PC-3 (cell line): ENCODE measurements at regions not wholly inside any gene's neighbourhood (a gene's known extent, or its start where the extent isn't known, plus 50 kb on each side); places are given as distances from the start of the nearest gene placed in this dataset.

Source experiments
- CTCF ChIP-seq: fragments of 300-600 bp; sonication (generic); conservative IDR thresholded peaks from 2 replicates; pipeline ENCODE4 v1.5.1; 2017; ENCODE audit warnings: antibody characterized with exemption, low read depth, mild to moderate bottlenecking, low read length
- EZH2 ChIP-seq: fragments of 300-600 bp; sonication (generic); IDR thresholded peaks from one replicate; pipeline ENCODE4 v1.6.1; 2017; ENCODE audit warnings: antibody characterized with exemption, mild to moderate bottlenecking, low read length; ENCODE audit not compliant: unreplicated experiment
- EZH2phosphoT487 ChIP-seq: fragments of 300-600 bp; sonication (generic); IDR thresholded peaks from 2 replicates; pipeline ENCODE4 v1.6.1; 2018; ENCODE audit warnings: mild to moderate bottlenecking, antibody characterized with exemption, low read length, borderline replicate concordance

- TF ChIP-seq CTCF (no peak), EZH2 (no peak), EZH2phosphoT487 (no peak)
These were observed 109.6 kb downstream of the TRIM29 start for GRCh38 chr11:120028181-120028896.
